ENCODE measurements at regions not wholly inside any gene's neighbourhood (a gene's known extent, or its start where the extent isn't known, plus 50 kb on each side); places are given as distances from the start of the nearest gene placed in this dataset.
"Not testable (repeated sequence)": the region's sequence is repeated elsewhere in the genome, so short reads cannot be mapped to it uniquely, and the experiment has no call there.

- not testable (repeated sequence) for TF ChIP-seq CTCF (IDR thresholded peaks at IDR 0.05; ENCODE audit: low read length); EZH2 (optimal IDR thresholded peaks at IDR 0.05; ENCODE audit: low read depth, low read length); EZH2phosphoT487 (IDR thresholded peaks at IDR 0.05; ENCODE audit: low read length)
Measured at GRCh38 chrX:134071899-134072298, 86.5 kb upstream of the GPC3 start.

Data from MM.1S (cell line).